Thyroid gland (tissue), 4 donors: ENCODE measurements at regions not wholly inside any gene's neighbourhood (a gene's known extent, or its start where the extent isn't known, plus 50 kb on each side); places are given as distances from the start of the nearest gene placed in this dataset.

Experiments used
- DNase-seq, 2 donors: peaks; one replicate each; pipeline ENCODE4 v3.0.0-alpha.2; 2019
- H3K27ac ChIP-seq, 3 donors: fragments of 200-600 bp; sonication (generic); 1 replicate in 2 of 3; 2 replicates in 1 of 3; pipeline ENCODE4 v1.5.1; 2016 to 2019; ENCODE audit warnings: mild to moderate bottlenecking in 1 of 3, moderate library complexity in 1 of 3
- H3K27me3 ChIP-seq: fragments of 200-600 bp; sonication (generic); one replicate; pipeline ENCODE4 v1.5.1; 2019
- H3K36me3 ChIP-seq, 2 donors: fragments of 200-600 bp; sonication (generic); one replicate each; pipeline ENCODE4 v1.5.1; 2016 to 2019
- H3K4me1 ChIP-seq, 2 donors: fragments of 200-600 bp; sonication (generic); one replicate each; pipeline ENCODE4 v1.5.1; 2017 to 2019
- H3K4me3 ChIP-seq, 3 donors: fragments of 200-600 bp; sonication (generic); replicated peaks in 1 of 3; 1 replicate in 2 of 3; 2 replicates in 1 of 3; pipeline ENCODE4 v1.5.1; 2016; ENCODE audit warnings: mild to moderate bottlenecking in 1 of 3
- H3K9me3 ChIP-seq: fragments of 200-600 bp; sonication (generic); one replicate; pipeline ENCODE4 v1.5.1; 2017
- CTCF ChIP-seq, 6 experiments: fragments of 200-600 bp in 3 of 6; fragments of 450-650 bp in 3 of 6; sonication (generic) in 3 of 6; IDR thresholded peaks; one replicate each; pipeline ENCODE4 v1.5.1; 2016 to 2019; ENCODE audit warnings: antibody characterized with exemption in 6 of 6, mild to moderate bottlenecking in 2 of 6, inconsistent platforms in 1 of 6, moderate library complexity in 1 of 6
- POLR2A ChIP-seq, 2 donors: fragments of 450-650 bp; IDR thresholded peaks; one replicate each; pipeline ENCODE4 v1.6.1; 2017; ENCODE audit warnings: antibody characterized with exemption in 2 of 2, mild to moderate bottlenecking in 2 of 2, moderate library complexity in 1 of 2
- WGBS, 2 donors: methylation state at CpG; one replicate each; pipeline ENCODE4 v1.1.5; 2017; 5-methylcytosine and 5-hydroxymethylcytosine counted together
- intact Hi-C: fragments of 100-400 bp; cut with DNase I; formaldehyde crosslinking; loops from one replicate; pipeline ENCODE4 v1.15.1; 2023

DNA sequence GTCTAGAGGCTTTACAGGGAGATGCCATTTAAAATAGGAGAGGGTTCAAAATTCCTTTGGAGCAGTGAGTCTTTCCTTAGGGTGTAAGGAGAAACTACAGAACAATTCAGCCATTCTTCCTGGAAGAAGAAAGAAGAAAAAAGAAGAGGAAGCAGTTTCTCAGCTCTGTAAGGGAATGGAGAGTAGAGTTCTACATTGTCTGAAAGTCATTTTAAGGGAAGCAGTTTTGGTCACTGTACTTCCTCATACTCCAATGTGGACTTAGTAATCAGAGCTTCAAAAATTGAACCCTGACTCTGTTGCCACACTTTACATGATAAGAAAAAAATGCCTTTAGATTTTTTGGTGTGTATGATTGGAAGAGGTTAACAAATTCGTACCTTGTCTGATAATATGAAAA lies 122.4 kb downstream of the LRRC70 start:
- Histone ChIP-seq H3K9me3 (no peaks in the 10 kb centered on the region), H3K27ac (no peak overlapping the region), H3K4me3 (no peak overlapping the region), H3K36me3 (no peaks in the 10 kb centered on the region), H3K27me3 (no peaks in the 10 kb centered on the region), H3K4me1 (no peaks in the 10 kb centered on the region)
- intact Hi-C loops: no loop called here
- WGBS, 2 donors: 85 to 90% methylated on average over 1 of the region's 1 CpG
- DNase-seq: no peak
- TF ChIP-seq CTCF (IDR thresholded peaks at IDR 0.05) (no peak), POLR2A (IDR thresholded peaks at IDR 0.05) (no peak)

- Histone ChIP-seq H3K4me1 (no peaks in the 10 kb centered on the region), H3K4me3 (no peak overlapping the region), H3K9me3 (no peaks in the 10 kb centered on the region), H3K27ac (no peak overlapping the region), H3K36me3 (no peaks in the 10 kb centered on the region), H3K27me3 (no peaks in the 10 kb centered on the region)
- WGBS, 2 donors: 52 to 97% methylated on average over 1 of the region's 1 CpG
- intact Hi-C loops: no loop called here
- DNase-seq: no peak
- TF ChIP-seq CTCF (IDR thresholded peaks at IDR 0.05) (no peak), POLR2A (IDR thresholded peaks at IDR 0.05) (no peak)
These were observed 120.1 kb downstream of the LRRC70 start for GRCh38 chr5:62698756-62699155.

- H3K27ac ChIP-seq: no peak overlapping the region
- no peak for DNase-seq
These were observed 116.7 kb downstream of the LRRC70 start for GRCh38 chr5:62695274-62695673.

GRCh38 chr5:62692946-62693713 lies 114.5 kb downstream of the LRRC70 start:
- 85% methylated on average over 4 to 5 of the region's 5 CpGs for WGBS, 2 donors
- intact Hi-C loops: no loop called here
- Histone ChIP-seq H3K9me3 (no peaks in the 10 kb centered on the region), H3K4me3 (no peak overlapping the region), H3K4me1 (peaks cover 0 to 6% of the 10 kb centered on the region in 2 donors), H3K27me3 (no peaks in the 10 kb centered on the region), H3K27ac (no peak overlapping the region), H3K36me3 (no peaks in the 10 kb centered on the region)
- no peak for DNase-seq
- TF ChIP-seq POLR2A (IDR thresholded peaks at IDR 0.05) (no peak), CTCF (IDR thresholded peaks at IDR 0.05) (no peak)

More at GRCh38 chr5:62695274-62695673, 116.7 kb downstream of the LRRC70 start:
- WGBS, 2 donors: 94 to 98% methylated on average over 3 of the region's 3 CpGs
- no peaks in the 10 kb centered on the region for H3K9me3 ChIP-seq
- intact Hi-C loops: no loop called here
- peaks cover 0 to 3% of the 10 kb centered on the region in 2 donors for H3K4me1 ChIP-seq
- TF ChIP-seq POLR2A (IDR thresholded peaks at IDR 0.05) (no peak), CTCF (IDR thresholded peaks at IDR 0.05) (no peak)
- H3K36me3 ChIP-seq: no peaks in the 10 kb centered on the region
- H3K4me3 ChIP-seq: no peak overlapping the region
- H3K27me3 ChIP-seq: no peaks in the 10 kb centered on the region

- no peak for DNase-seq
- Histone ChIP-seq H3K36me3 (no peaks in the 10 kb centered on the region), H3K4me3 (no peak overlapping the region), H3K4me1 (peaks cover 0 to 6% of the 10 kb centered on the region in 2 donors), H3K27ac (no peak overlapping the region), H3K27me3 (no peaks in the 10 kb centered on the region), H3K9me3 (no peaks in the 10 kb centered on the region)
- no peak for TF ChIP-seq POLR2A (IDR thresholded peaks at IDR 0.05)
- TF ChIP-seq CTCF (IDR thresholded peaks at IDR 0.05): no peak
- intact Hi-C loops: no loop called here
- 93 to 100% methylated on average over 3 of the region's 3 CpGs for WGBS, 2 donors
These were observed 113.3 kb downstream of the LRRC70 start for GRCh38 chr5:62691946-62692345.
